ENCODE measurements at regions not wholly inside any gene's neighbourhood (a gene's known extent, or its start where the extent isn't known, plus 50 kb on each side); places are given as distances from the start of the nearest gene placed in this dataset.

DNA sequence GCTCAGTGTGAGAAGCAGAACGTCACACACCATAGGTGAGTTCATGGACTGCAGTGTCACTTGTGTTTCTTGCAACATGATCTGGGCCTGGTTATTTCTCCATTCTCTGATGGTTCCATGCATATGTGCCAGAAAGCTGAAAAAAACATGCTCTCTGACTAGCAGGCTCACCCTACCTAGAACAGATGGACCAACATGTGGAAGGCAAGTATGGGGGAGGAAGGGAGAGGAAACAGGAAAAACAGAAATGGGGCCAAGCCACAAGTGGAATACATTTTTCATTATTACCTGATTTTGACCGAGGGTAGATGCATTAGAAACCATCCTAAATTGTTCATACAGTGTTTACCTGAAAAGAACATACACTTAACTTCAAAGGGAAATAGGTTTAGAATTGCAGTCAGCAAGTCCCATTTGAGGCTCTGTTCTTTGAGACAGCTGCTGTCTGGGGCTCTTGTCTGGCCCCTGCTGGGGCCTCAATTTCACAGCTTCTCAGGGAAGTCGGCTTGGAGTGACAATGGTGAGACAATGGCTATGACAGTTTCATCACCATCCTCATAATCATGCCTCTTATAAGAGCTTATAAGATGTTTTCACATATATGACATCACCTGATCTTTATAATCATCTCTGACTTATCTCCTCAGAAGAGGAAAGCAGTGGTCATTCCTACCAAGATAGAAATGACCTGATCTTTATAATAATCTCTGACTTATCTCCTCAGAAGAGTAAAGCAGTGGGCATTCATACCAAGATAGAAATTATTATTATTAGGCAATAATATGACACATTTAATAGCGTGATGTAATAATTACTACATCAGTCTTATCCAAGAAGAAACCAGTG lies 327.3 kb downstream of the SIPA1L2 start:
- DNase-seq: no peak

DNA sequence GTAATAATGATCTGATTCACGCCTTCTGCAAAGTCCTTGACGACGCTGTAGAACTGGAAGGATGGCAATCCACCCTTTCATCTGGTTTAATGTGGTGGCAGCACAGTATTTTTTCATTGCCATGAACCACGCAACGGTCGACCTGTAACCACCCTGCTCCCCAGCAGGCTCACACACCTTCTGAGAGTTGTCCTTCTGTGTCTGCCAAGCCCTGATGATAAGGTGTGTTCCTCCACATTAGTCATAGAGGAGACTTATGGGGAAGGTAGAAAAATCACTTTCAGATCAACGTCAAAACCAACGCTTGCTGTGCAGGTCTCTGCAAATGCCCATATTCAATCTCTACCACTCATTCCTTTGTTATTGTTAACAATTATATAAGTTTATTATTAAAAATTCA lies 328.7 kb downstream of the SIPA1L2 start:
- no peak for DNase-seq

- DNase-seq: no peak
Observed at GRCh38 chr1:232300466-232300865, 329.5 kb downstream of the SIPA1L2 start.

- no peak for DNase-seq
Observed at GRCh38 chr1:232296461-232296860, 333.5 kb downstream of the SIPA1L2 start.

GRCh38 chr1:232293361-232293760 lies 336.6 kb downstream of the SIPA1L2 start:
- no peak for DNase-seq

DNA sequence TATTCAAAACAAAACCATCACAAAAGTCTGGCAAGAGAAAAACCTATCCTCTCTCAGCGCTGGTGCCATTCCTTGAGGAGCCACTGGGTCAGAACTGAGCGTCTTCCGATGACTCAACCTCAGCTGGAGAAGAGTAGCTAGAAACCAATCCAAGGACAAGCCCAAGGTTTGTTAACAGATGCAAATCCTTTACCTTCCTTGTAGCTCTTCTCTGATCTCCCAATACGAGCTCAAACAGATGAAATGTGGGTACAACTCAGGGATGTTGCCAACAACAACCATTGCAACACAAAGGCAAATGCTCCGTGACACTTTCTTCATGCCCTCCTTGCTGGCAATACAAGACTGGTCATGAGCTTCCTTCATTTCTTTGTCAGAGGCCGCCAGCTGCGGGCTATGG lies 337.1 kb downstream of the SIPA1L2 start:
- DNase-seq: no peak

DNA sequence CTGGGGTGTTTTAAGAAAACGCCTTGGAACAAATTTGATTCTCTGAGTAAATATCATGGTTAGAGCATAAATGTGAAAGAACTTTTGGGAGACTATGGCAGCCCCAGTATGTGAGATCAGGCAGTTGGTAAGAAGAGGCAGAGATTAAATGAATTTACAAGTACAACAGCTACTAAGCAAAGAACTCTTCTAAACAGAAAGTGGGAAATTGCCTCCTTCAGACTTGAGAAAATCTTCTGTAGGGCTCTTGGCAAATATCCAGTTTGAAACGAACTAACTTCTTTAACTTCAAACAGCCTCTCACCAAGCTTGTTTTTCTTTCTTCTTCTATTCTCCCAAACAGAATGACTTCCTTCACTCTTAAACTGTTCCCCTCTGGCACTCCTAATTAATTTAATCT lies 337.7 kb downstream of the SIPA1L2 start:
- DNase-seq: no peak

DNA sequence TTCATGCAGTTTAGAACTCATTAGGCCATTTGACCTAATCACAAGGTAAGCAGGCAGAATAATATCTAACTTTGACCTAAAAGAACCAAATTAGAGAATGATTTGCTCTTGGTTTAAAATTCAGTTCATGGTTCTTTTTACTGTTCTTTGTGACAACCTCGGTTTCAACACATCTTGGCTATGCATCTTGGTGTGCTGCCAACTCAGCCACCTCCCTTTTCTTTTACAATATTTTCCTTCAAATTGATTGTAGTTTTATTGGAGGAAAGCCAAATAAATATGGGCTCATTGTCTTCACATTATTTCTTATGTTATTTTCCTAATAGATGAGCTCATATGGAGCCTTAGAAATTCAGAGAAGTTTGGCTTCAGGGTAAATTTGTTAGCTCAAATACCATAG lies 338.3 kb downstream of the SIPA1L2 start:
- DNase-seq: no peak

- no peak for DNase-seq
Observed at GRCh38 chr1:232291261-232291660, 338.7 kb downstream of the SIPA1L2 start.

GRCh38 chr1:232290570-232290969 lies 339.4 kb downstream of the SIPA1L2 start:
- no peak for DNase-seq

- DNase-seq: no peak
Observed at GRCh38 chr1:232287676-232288569, 342.0 kb downstream of the SIPA1L2 start.

GRCh38 chr1:232285138-232285537 lies 344.8 kb downstream of the SIPA1L2 start:
- no peak for DNase-seq

DNA sequence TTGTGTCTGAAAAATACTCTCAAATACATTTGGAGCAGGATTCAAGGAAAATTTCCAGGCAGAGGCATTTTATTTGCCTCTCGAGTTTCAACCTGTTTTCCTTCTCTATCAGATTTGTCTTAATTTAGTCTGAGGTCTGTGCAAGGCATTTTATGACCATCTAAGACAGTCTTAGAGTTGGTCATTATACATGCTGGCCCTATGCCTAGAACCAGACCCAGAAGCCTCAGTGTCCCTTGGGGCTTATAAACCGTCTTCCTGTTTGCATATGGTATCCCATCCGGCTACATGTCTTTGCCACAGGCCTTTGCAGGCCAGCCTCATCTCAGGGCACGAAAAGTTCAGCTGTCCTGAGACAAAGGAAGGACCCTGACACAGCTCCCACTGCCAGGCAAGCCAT lies 346.1 kb downstream of the SIPA1L2 start:
- DNase-seq: no peak

GRCh38 chr1:232282498-232282897 lies 347.4 kb downstream of the SIPA1L2 start:
- no peak for DNase-seq

DNA sequence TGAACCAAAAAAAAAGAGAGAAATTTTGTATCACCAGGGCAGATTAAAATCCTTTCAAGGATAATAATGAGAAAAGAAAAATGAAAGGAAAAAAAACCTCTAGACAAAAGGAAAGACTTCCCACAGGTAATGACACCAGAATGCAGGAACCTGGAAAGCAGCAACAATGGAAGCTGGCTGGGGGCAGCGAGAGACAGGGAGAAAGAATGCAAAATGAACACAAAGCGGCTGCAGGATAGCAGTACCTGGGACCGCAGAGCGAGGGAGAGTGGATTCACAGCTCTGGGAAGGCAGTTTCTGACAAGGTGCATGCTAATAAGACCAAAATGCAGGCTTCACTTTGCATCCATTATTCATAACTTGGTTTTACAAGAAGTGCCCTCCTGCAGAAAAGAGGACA lies 349.0 kb downstream of the SIPA1L2 start:
- no peak for DNase-seq

DNA sequence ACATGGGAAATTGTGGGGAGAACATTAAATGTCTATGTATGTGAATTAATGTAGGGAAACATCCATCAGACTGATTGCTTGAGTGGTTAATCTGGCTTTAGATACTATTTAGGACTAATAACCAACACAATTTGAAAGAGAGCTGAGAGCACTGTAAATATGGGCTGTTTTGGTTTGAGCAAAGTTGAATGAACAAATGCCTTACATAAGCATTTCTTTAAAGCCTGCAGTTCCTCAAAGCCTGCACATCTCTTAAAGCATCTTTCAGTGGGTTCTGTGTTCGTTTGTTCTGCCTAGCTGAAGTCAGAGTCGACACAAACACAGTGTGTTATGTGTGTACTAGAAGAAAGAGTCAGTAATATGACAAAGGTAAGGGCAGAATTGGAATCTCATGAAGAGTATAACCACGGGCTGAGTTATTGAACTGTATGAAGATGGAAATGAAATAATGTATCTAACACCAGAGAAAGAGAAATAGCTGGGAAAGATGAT lies 350.0 kb downstream of the SIPA1L2 start:
- no peak for DNase-seq

- no peak for DNase-seq
Observed at GRCh38 chr1:232278925-232279324, 351.0 kb downstream of the SIPA1L2 start.

GRCh38 chr1:232276651-232277050 lies 353.3 kb downstream of the SIPA1L2 start:
- DNase-seq: no peak

GRCh38 chr1:232274999-232275710 lies 354.8 kb downstream of the SIPA1L2 start:
- DNase-seq: no peak

DNA sequence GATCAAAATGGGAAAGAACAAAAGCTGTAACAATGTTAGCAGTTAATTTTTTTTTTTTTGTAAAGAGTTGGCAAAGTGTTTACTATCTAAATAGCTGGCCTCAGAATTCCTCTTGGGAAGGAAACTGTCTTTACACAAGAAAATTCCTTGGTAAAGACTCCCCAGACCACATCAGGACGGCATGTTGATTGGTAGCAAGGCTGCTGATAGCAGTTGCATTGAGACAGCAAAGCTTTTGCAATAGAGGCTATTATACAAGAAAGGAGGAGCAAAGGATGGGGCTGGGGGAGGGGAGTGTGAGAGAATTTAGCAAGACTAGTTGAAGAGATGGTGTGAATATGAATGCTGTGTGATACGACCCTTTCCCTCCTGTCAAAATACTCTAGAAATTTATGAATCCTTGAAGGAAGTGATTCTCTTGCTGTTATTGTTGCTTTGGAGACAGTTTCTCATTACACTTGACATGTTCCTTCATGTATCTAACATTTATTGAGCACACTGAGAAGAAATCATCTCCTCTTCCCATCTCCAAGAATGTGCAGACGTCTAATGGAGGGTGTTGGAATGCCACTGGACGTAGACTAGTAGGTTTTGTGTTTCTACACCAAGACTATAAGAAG lies 355.6 kb downstream of the SIPA1L2 start:
- no peak for DNase-seq

- DNase-seq: no peak
Observed at GRCh38 chr1:232273011-232273410, 356.9 kb downstream of the SIPA1L2 start.

- no peak for DNase-seq
Observed at GRCh38 chr1:232271991-232272589, 357.8 kb downstream of the SIPA1L2 start.
